IMR-90 (cell line): ENCODE measurements at regions not wholly inside any gene's neighbourhood (a gene's known extent, or its start where the extent isn't known, plus 50 kb on each side); places are given as distances from the start of the nearest gene placed in this dataset.

Experiments
- ATAC-seq: fragments of 200-7000 bp; cut with Tn5 transposase; 2 replicates; pipeline ENCODE4 v1.9.1; 2020; ENCODE audit warnings: low read depth, mild to moderate bottlenecking, moderate library complexity
- BruUV-seq: library from RNA; stranded (reverse); fragments of 400-500 nt; replicated peaks from 2 replicates; lab custom pipeline; 2021; lab: Mats Ljungman, UMichigan
- CTCF ChIA-PET: fragments of 300-600 bp; formaldehyde crosslinking; extraction: SDS; loops from one replicate; lab custom pipeline; 2021; ENCODE audit warnings: antibody characterized with exemption; lab: Yijun Ruan, JAX
- POLR2A ChIA-PET: fragments of 300-600 bp; sonication (Branson Sonifier 250); formaldehyde crosslinking; loops from one replicate; lab custom pipeline; 2022; ENCODE audit warnings: antibody characterized with exemption; ENCODE audit not compliant: unreplicated experiment; lab: Charles Lee
- DNase-seq: peaks from one replicate; pipeline ENCODE4 v3.0.0; 2013
- H2AFZ ChIP-seq: replicated peaks from 2 replicates; pipeline ENCODE3; 2013; ENCODE audit warnings: low read length, mild to moderate bottlenecking; ENCODE audit not compliant: poor library complexity
- H2AK5ac ChIP-seq: 2 replicates; pipeline ENCODE4 v1.6.1; 2013; ENCODE audit warnings: low read depth, low read length, inconsistent platforms
- H2AK9ac ChIP-seq: replicated peaks from 2 replicates; pipeline ENCODE3; 2013; ENCODE audit warnings: mild to moderate bottlenecking, low read depth, low read length, moderate library complexity; ENCODE audit not compliant: poor library complexity
- H2BK120ac ChIP-seq: 2 replicates; pipeline ENCODE4 v1.6.1; 2013; ENCODE audit warnings: low read depth, low read length, inconsistent platforms
- H2BK15ac ChIP-seq: 3 replicates; pipeline ENCODE4 v1.6.1; 2013; ENCODE audit warnings: low read depth, low read length, inconsistent platforms
- H2BK20ac ChIP-seq: 2 replicates; pipeline ENCODE4 v1.6.1; 2013; ENCODE audit warnings: low read depth, mild to moderate bottlenecking, inconsistent platforms, low read length, moderate library complexity
- H2BK5ac ChIP-seq: 2 replicates; pipeline ENCODE4 v1.6.1; 2013; ENCODE audit warnings: mild to moderate bottlenecking, low read depth, low read length, inconsistent platforms; ENCODE audit not compliant: poor library complexity, severe bottlenecking
- H3K14ac ChIP-seq: replicated peaks from 2 replicates; pipeline ENCODE4 v1.6.1; 2013; ENCODE audit warnings: low read depth, low read length, inconsistent platforms
- H3K18ac ChIP-seq: 2 replicates; pipeline ENCODE4 v1.6.1; 2013; ENCODE audit warnings: low read depth, low read length, control low read depth
- H3K23ac ChIP-seq: 2 replicates; pipeline ENCODE4 v1.6.1; 2013; ENCODE audit warnings: low read depth, low read length, inconsistent platforms
- H3K27ac ChIP-seq: 2 replicates; pipeline ENCODE4 v1.5.1; 2013; ENCODE audit warnings: mild to moderate bottlenecking, control low read depth, low read length; ENCODE audit not compliant: insufficient read depth
- H3K27me3 ChIP-seq: 2 replicates; pipeline ENCODE4 v1.6.1; 2013; ENCODE audit warnings: low read length; ENCODE audit not compliant: control insufficient read depth, insufficient read depth
- H3K36me3 ChIP-seq: 2 replicates; pipeline ENCODE4 v1.6.1; 2013; ENCODE audit warnings: low read length, mixed read lengths; ENCODE audit not compliant: control insufficient read depth, insufficient read depth
- H3K4ac ChIP-seq: 2 replicates; pipeline ENCODE4 v1.6.1; 2013; ENCODE audit warnings: low read depth, low read length, inconsistent platforms
- H3K4me1 ChIP-seq: 2 replicates; pipeline ENCODE4 v1.6.1; 2013; ENCODE audit warnings: low read length, mixed read lengths; ENCODE audit not compliant: control insufficient read depth, insufficient read depth
- H3K4me2 ChIP-seq: 2 replicates; pipeline ENCODE4 v1.6.1; 2013; ENCODE audit warnings: low read depth, mild to moderate bottlenecking, control low read depth, low read length, moderate library complexity
- H3K4me3 ChIP-seq: 2 replicates; pipeline ENCODE4 v1.5.1; 2013; ENCODE audit warnings: low read depth, mild to moderate bottlenecking, control low read depth, low read length, moderate library complexity; ENCODE audit not compliant: insufficient read depth
- H3K56ac ChIP-seq: 2 replicates; pipeline ENCODE4 v1.6.1; 2013; ENCODE audit warnings: low read length, inconsistent platforms; ENCODE audit not compliant: insufficient read depth; ENCODE audit errors: extremely low read depth
- H3K79me1 ChIP-seq, 2 experiments: 2 replicates each; pipeline ENCODE4 v1.6.1; 2013; ENCODE audit warnings: low read length in 2 of 2, inconsistent platforms in 1 of 2, low read depth in 1 of 2
- H3K9ac ChIP-seq: 2 replicates; pipeline ENCODE4 v1.6.1; 2013; ENCODE audit warnings: low read depth, low read length, control low read depth
- H3K9me1 ChIP-seq: 2 replicates; pipeline ENCODE4 v1.6.1; 2013; ENCODE audit warnings: low read length, inconsistent platforms; ENCODE audit not compliant: insufficient read depth
- H3K9me3 ChIP-seq: 2 replicates; pipeline ENCODE4 v1.6.1; 2013; ENCODE audit warnings: low read length; ENCODE audit not compliant: control insufficient read depth, insufficient read depth
- H4K20me1 ChIP-seq: 2 replicates; pipeline ENCODE4 v1.6.1; 2013; ENCODE audit warnings: low read length, inconsistent platforms; ENCODE audit not compliant: insufficient read depth
- H4K5ac ChIP-seq: 2 replicates; pipeline ENCODE4 v1.6.1; 2013; ENCODE audit warnings: mild to moderate bottlenecking, low read depth, low read length, control low read depth
- H4K8ac ChIP-seq, 2 experiments: 2 replicates each; pipeline ENCODE4 v1.6.1; 2013; ENCODE audit warnings: low read depth in 2 of 2, low read length in 2 of 2, control low read depth in 1 of 2, inconsistent platforms in 1 of 2
- H4K91ac ChIP-seq: 2 replicates; pipeline ENCODE4 v1.6.1; 2013; ENCODE audit warnings: low read depth, low read length, inconsistent platforms; ENCODE audit not compliant: insufficient read depth
- BHLHE40 ChIP-seq: fragments of 150-350 bp; IDR thresholded peaks from 2 replicates; pipeline ENCODE4 v1.6.1; 2016; ENCODE audit warnings: mild to moderate bottlenecking, low read depth, low read length
- MAFK ChIP-seq: IDR thresholded peaks from 2 replicates; pipeline ENCODE4 v1.6.1; 2012; ENCODE audit warnings: low read depth, low read length, improper control_type of control experiment
- MAZ ChIP-seq: IDR thresholded peaks from 2 replicates; pipeline ENCODE4 v1.6.1; 2012; ENCODE audit warnings: low read depth, mild to moderate bottlenecking, low read length, improper control_type of control experiment, moderate library complexity, borderline replicate concordance
- NFE2L2 ChIP-seq: fragments of 150-350 bp; IDR thresholded peaks from 2 replicates; pipeline ENCODE4 v1.6.1; 2016; ENCODE audit warnings: low read depth, mild to moderate bottlenecking, low read length
- RAD21 ChIP-seq: IDR thresholded peaks from 2 replicates; pipeline ENCODE4 v1.6.1; 2012; ENCODE audit warnings: low read length, improper control_type of control experiment
- RCOR1 ChIP-seq: IDR thresholded peaks from 2 replicates; pipeline ENCODE4 v1.6.1; 2012; ENCODE audit warnings: mild to moderate bottlenecking, low read length, improper control_type of control experiment; ENCODE audit not compliant: insufficient replicate concordance
- RFX5 ChIP-seq: IDR thresholded peaks from 2 replicates; pipeline ENCODE4 v1.8.0; 2012; ENCODE audit warnings: low read depth, mild to moderate bottlenecking, low read length, moderate library complexity
- SMC3 ChIP-seq: fragments of 150-350 bp; IDR thresholded peaks from 2 replicates; pipeline ENCODE4 v1.6.1; 2016; ENCODE audit warnings: low read depth, mild to moderate bottlenecking, antibody characterized with exemption, low read length, moderate library complexity
- dilution Hi-C: fragments of 300-500 bp; cut with HindIII; formaldehyde crosslinking; loops from one replicate; pipeline ENCODE4 v1.14.3; 2018; ENCODE audit warnings: low sequenced_read_pairs; ENCODE audit not compliant: unreplicated experiment
- in situ Hi-C: fragments of 300-500 bp; cut with MboI; formaldehyde crosslinking; loops from 3 replicates; pipeline ENCODE4 v1.14.3; 2019; ENCODE audit warnings: low sequenced_read_pairs, inconsistent platforms, mixed read lengths
- intact Hi-C: fragments of 100-400 bp; cut with micrococcal nuclease; formaldehyde crosslinking; loops from 2 replicates; pipeline ENCODE4 v1.10.0; 2022
- TF ChIP-seq, protein P1 (sequence below): fragments of 150-350 bp; IDR thresholded peaks from 2 replicates; pipeline ENCODE4 v1.6.1; 2017; ENCODE audit warnings: mild to moderate bottlenecking, antibody characterized with exemption, low read length, low read depth

GRCh38 chr4:113831457-113831856 lies 69.9 kb upstream of the CAMK2D start:
- H3K23ac ChIP-seq, result no peak overlapping the region
- no peaks in the 10 kb centered on the region for H3K9me3 ChIP-seq
- H4K5ac ChIP-seq, result no peak overlapping the region
- no peak overlapping the region for H2BK5ac ChIP-seq
- no peak overlapping the region for H2AK5ac ChIP-seq
- dilution Hi-C loops (no loop called here), in situ Hi-C loops (no loop called here), intact Hi-C loops (no loop called here)
- TF ChIP-seq RAD21, result no peak
- TF ChIP-seq, protein P1, sequence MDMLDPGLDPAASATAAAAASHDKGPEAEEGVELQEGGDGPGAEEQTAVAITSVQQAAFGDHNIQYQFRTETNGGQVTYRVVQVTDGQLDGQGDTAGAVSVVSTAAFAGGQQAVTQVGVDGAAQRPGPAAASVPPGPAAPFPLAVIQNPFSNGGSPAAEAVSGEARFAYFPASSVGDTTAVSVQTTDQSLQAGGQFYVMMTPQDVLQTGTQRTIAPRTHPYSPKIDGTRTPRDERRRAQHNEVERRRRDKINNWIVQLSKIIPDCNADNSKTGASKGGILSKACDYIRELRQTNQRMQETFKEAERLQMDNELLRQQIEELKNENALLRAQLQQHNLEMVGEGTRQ, result no peak
- TF ChIP-seq MAZ, result no peak
- no peak for TF ChIP-seq SMC3
- no peak for TF ChIP-seq NFE2L2
- no peak for TF ChIP-seq MAFK
- no peak for TF ChIP-seq BHLHE40
- TF ChIP-seq RCOR1, result no peak
- no peak for TF ChIP-seq RFX5
- no peak overlapping the region for H2BK15ac ChIP-seq
- DNase-seq, result no peak
- H4K91ac ChIP-seq, result no peak overlapping the region
- no peak overlapping the region for H3K56ac ChIP-seq
- ChIA-PET POLR2A (no interaction called here), CTCF (no interaction called here)
- no peak overlapping the region for H2BK120ac ChIP-seq
- H2AFZ ChIP-seq, result no peak overlapping the region
- H2BK20ac ChIP-seq, result no peak overlapping the region
- H3K4me1 ChIP-seq, result peaks cover 11% of the 10 kb centered on the region
- H3K4ac ChIP-seq, result no peak overlapping the region
- H3K14ac ChIP-seq, result no peak overlapping the region
- no peak overlapping the region for H2AK9ac ChIP-seq
- peaks cover 1% of the 10 kb centered on the region; the same call in 1 of the 2 replicates for H3K9me1 ChIP-seq
- no peak overlapping the region for H3K18ac ChIP-seq
- no peak overlapping the region for H3K9ac ChIP-seq
- ATAC-seq, result no peak
- no peak overlapping the region for H4K8ac ChIP-seq
- H3K79me1 ChIP-seq, result no peaks in the 10 kb centered on the region
- no peaks in the 10 kb centered on the region for H3K36me3 ChIP-seq
- no peak overlapping the region for H3K27ac ChIP-seq
- BruUV-seq, result no TSS peak
- H3K4me3 ChIP-seq, result no peak overlapping the region
- H3K4me2 ChIP-seq, result no peak overlapping the region
- H3K27me3 ChIP-seq, result no peaks in the 10 kb centered on the region
- no peaks in the 10 kb centered on the region for H4K20me1 ChIP-seq
